HG02973 (cell line): ENCODE measurements at regions not wholly inside any gene's neighbourhood (a gene's known extent, or its start where the extent isn't known, plus 50 kb on each side); places are given as distances from the start of the nearest gene placed in this dataset.
"Not testable (repeated sequence)": the region's sequence is repeated elsewhere in the genome, so short reads cannot be mapped to it uniquely, and the experiment has no call there.

ENCODE experiments used
- ATAC-seq: cut with Tn5 transposase; IDR thresholded peaks from one replicate; pipeline ENCODE4 v1.9.1; 2021; ENCODE audit warnings: moderate library complexity; ENCODE audit not compliant: unreplicated experiment

DNA sequence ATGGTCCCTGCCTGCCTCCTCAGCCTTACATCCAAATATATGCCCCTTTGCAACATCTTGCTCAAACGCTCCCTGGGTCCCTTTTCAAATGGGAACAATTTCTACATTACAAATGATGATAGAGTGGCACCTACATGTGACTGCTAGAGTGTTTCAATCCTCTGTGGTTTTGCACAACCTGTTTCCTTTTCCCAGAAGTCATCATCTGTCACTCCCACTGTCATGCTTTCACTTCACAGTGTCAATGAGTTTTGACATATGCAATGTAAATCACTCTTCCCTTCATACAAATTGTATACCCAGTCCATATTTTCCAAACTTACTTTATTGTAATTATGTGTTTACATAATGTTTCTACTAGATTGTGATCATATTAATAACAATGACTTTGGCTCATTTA is 887.3 kb downstream of the TDRD15 start:
- ATAC-seq, result no peak

GRCh38 chr2:22020091-22020742 is 896.4 kb downstream of the TDRD15 start:
- ATAC-seq, result no peak

DNA sequence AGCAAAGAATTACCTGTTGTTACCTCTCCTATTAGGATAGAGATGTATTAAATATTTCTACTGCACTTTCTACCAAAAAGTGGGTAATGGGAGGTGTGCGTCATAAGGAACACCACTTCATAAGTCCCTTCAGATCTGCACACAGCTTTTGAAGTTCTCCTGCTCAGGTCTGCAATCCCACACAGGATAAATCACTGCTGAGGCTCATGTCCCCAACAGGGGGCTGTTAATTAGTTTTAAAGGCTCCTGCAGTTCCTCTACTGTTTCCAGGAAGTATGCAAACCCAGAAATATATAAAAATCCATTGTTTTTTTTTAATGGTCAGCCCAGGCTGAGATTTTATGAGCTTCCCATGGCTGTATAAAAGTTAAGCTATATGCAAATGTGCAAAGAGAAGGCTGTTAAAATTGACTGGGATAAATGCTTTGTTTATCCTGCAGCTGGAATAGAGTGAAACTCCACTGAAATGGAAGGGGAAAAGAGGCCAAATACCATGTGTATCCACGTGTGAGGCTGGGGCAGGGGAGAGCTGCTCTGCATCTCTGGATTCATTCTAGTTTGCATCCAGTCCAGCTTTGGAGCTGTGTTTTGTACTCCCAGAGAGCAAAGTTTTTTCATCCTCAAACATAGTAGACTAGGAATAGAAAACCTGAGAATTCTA is 903.7 kb downstream of the TDRD15 start:
- no peak for ATAC-seq

- ATAC-seq, result no peak
Measured at GRCh38 chr2:22035361-22035830, 911.6 kb downstream of the TDRD15 start.

DNA sequence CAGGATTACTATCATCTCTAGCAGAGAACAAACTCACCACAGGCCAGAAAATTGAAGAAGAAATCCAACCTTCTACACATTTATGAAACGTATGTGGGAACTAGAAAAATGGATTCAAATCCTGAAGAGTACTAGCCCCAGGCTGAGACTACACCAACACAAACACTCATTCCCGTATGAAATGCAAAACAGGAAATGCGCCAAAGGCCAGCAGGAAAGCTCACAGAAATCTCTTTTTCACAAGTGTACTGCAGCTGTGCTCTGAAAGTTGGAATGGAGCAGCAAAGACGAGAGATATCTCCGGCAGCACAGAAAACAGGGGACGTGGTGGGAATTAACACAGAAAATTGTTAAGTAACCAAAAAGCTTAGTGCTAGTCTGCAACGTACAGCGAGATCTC is 913.5 kb downstream of the TDRD15 start:
- no peak for ATAC-seq

DNA sequence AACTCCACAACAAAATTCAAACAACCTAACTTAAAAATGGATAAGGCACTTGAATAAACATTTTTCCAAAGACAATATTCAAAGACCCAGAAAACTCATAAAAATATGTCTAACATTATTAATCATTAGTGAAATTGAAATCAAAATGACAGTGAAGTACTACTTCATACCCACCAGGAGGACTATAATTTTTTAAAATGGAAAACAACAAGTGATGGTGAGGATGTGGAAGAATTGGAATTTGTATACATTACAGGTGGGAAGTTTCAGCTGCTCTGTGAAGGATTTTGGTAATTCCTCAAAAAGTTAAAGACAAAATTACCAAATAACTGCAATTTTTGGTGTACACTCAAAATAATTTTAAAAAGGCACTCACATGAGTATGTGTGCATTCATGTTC is 920.0 kb downstream of the TDRD15 start:
- no peak for ATAC-seq

DNA sequence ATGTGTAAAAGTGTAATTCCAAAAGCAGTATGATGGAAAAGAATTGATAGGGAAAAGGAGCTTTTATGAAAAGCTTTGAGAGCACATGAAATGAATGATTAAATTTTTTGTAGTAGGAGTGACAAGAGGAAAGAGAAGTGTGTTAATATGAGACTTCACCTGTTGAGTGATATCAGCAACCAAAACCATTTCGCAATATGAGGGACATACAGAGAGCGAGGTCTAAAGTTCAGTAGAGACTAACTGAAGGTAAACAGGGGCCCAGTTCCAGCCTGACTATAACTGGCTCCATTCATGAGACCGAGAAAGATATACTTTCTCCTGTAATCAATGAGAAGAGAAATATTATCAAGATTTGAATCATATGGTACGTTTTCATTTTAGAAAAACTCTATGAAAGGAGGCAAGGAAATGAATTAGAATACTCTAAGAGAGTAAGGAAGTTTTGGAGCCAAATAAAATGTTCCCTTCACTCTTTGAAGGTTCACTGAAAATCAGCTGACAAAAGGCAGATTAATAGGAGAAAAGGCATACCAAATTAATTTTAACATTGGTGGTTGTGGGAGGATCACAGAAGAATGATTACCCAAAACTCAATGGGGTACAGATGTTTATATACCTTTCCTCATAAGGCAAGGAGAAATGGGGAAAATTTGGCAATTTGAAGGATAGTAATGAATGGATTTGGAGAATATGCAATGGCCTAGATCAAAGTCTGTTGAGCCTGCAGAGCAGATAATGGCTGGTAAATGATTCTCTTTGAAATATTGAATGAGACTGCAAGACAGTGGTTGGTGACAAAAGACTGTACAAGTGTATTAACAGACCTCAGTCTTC is 932.2 kb downstream of the TDRD15 start:
- no peak for ATAC-seq

- no peak for ATAC-seq
Measured at GRCh38 chr2:22056621-22057132, 932.9 kb downstream of the TDRD15 start.

DNA sequence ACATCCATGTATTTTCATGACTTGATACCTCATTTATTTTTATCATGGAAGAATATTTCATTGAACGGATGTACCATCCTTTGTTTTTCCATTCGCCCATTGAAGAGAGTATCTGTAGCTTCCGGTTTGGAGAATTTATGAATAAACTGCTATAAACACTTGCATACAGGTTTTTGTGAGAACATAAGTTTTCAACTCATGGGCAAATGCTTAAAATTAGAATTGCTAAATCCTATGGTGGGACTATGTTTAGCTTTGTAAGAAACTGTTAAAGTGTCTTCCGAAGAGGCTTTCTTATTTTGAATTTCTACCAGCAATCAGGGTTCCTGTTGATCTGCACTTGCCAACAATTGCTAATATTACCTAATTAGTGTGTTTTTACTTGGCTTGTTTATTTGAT is 938.9 kb downstream of the TDRD15 start:
- no peak for ATAC-seq

GRCh38 chr2:22076454-22076853 is 952.7 kb downstream of the TDRD15 start:
- no peak for ATAC-seq

GRCh38 chr2:22078701-22079100 is 954.9 kb downstream of the TDRD15 start:
- no peak for ATAC-seq

- ATAC-seq, result no peak
Measured at GRCh38 chr2:22079583-22079982, 955.8 kb downstream of the TDRD15 start.

DNA sequence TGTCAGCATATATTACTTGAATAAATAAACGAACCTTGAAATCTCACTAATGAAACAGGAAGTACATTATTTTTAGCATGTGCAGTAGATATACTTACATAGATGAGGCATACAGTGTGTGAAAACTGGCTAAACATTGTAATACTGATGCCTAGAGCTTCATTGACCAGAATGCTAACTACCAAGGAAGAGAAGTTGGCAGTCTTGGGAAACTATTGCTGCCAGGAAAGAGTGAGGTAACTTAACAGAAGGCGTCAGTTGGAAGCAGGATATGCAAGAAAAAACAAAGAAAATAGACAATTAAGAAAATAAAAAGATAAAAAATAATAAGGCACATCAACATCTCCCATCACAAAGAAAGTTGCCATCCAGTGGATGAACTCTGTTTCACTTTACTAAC is 963.0 kb downstream of the TDRD15 start:
- ATAC-seq, result no peak

- ATAC-seq, result not testable (repeated sequence)
Measured at GRCh38 chr2:22103617-22104016, 979.8 kb downstream of the TDRD15 start.

DNA sequence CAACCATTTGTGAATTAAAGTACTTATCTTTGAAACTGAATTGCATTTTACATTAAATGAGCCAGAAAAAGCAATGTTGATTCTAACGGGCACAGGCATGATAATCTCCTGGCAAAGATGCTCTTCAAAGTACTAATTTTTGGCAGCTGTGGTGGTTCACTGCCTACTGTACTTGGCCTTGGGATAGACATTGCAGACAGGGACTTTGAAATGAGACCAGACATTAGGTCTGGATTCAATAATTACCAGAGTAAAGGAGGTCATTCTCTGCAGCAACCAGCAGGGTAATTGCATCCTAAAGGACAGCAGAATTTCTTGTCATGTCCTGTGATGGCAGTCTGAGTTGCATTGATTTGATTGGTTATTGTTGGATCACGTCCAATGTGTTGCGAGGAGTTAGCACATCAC is 986.5 kb downstream of the TDRD15 start:
- no peak for ATAC-seq

GRCh38 chr2:22124003-22124402 is 1000.2 kb downstream of the TDRD15 start:
- no peak for ATAC-seq

DNA sequence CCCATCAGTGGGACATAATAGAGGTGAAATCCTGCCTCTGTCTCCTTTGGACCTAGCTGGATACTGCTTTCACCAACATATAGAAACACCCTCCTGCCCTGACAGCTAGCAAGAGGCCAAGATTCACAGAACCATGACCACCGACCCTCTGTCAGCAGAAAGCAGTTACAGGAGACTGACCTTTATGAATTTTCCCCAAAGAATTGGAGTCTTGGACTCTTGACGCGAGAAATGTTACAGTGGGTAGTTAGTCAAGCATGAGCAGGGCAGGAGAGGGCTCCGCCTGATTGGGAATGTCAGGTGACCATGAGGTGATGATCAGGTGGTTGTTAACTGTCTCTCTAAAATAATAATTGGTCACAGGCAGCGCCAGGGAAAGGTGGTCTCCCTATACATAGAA is 1002.3 kb downstream of the TDRD15 start:
- no peak for ATAC-seq

GRCh38 chr2:22126978-22127377 is 1003.2 kb downstream of the TDRD15 start:
- no peak for ATAC-seq

GRCh38 chr2:22134421-22134820 is 1010.7 kb downstream of the TDRD15 start:
- ATAC-seq, result no peak

GRCh38 chr2:22136446-22136845 is 1012.7 kb downstream of the TDRD15 start:
- ATAC-seq, result no peak

GRCh38 chr2:22143840-22144239 is 1020.1 kb downstream of the TDRD15 start:
- ATAC-seq, result no peak
